ENCODE measurements at regions not wholly inside any gene's neighbourhood (a gene's known extent, or its start where the extent isn't known, plus 50 kb on each side); places are given as distances from the start of the nearest gene placed in this dataset.

DNA sequence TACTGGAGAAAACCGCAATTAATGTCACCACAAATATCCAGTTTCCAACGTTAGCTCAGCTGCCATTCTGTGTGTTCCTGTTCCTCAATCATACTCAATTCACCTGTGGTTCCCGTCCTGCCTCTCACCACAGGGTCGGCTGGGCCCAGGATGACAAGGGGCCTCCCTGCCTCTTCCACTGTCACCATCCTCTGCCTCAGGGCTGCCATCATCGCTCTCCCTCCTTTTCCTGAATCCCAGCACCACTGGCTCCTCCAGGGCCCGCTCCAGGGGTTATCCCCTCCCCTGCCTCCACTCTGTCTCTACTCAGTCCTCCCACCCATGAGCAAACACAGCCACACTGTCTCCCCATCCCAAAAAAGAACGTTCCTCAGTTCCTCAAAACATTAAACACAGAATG, 170.9 kb upstream of the NSMCE3 start:
- no peaks in the 10 kb centered on the region for H3K9me3 ChIP-seq (ENCODE audit: control insufficient read depth, insufficient read depth, low read length)
- no peaks in the 10 kb centered on the region for H3K36me3 ChIP-seq (ENCODE audit: control insufficient read depth, insufficient read depth, low read length)
- H3K9ac ChIP-seq (ENCODE audit: low read depth, low read length): no peak overlapping the region
- no peaks in the 10 kb centered on the region for H3K4me1 ChIP-seq (ENCODE audit: control insufficient read depth, insufficient read depth, low read length)
- H3K27me3 ChIP-seq (ENCODE audit: control insufficient read depth, insufficient read depth, low read length): no peaks in the 10 kb centered on the region
- H3K4me3 ChIP-seq (ENCODE audit: low read depth, low read length): no peak overlapping the region
- no peak overlapping the region for H3K27ac ChIP-seq (ENCODE audit: low read depth, low read length)

DNA sequence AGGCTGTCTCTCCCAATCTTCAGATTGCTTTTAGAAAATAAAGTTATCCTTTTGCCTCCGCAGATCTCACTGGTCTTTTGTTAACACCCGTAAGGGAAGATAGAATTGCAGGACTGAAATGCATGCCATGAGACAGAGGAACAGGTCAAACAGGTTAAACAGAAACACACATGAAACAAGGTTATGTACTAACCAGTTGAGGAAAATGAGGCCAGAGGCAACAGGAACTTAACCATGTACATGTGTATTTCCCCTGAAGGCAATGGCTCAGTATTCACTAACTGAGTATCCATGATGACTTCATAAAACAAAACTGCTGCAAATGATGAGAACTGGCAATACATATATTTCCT, 169.1 kb upstream of the NSMCE3 start:
- no peak overlapping the region for H3K27ac ChIP-seq (ENCODE audit: low read depth, low read length)
- H3K9me3 ChIP-seq (ENCODE audit: control insufficient read depth, insufficient read depth, low read length): no peaks in the 10 kb centered on the region
- peaks cover 14% of the 10 kb centered on the region; the same call in 1 of the 2 replicates for H3K4me1 ChIP-seq (ENCODE audit: control insufficient read depth, insufficient read depth, low read length)

GRCh38 chr15:29437888-29438702, 168.5 kb upstream of the NSMCE3 start:
- Histone ChIP-seq H3K9me3 (ENCODE audit: control insufficient read depth, insufficient read depth, low read length) (no peaks in the 10 kb centered on the region), H3K36me3 (ENCODE audit: control insufficient read depth, insufficient read depth, low read length) (no peaks in the 10 kb centered on the region), H3K27ac (ENCODE audit: low read depth, low read length) (no peak overlapping the region), H3K4me1 (ENCODE audit: control insufficient read depth, insufficient read depth, low read length) (peaks cover 15% of the 10 kb centered on the region; the same call in 1 of the 2 replicates), H3K9ac (ENCODE audit: low read depth, low read length) (no peak overlapping the region), H3K4me3 (ENCODE audit: low read depth, low read length) (no peak overlapping the region), H3K27me3 (ENCODE audit: control insufficient read depth, insufficient read depth, low read length) (no peaks in the 10 kb centered on the region)

More for the DNA sequence above, 169.1 kb upstream of the NSMCE3 start:
- Histone ChIP-seq H3K27me3 (ENCODE audit: control insufficient read depth, insufficient read depth, low read length) (no peaks in the 10 kb centered on the region), H3K4me3 (ENCODE audit: low read depth, low read length) (no peak overlapping the region), H3K9ac (ENCODE audit: low read depth, low read length) (no peak overlapping the region), H3K36me3 (ENCODE audit: control insufficient read depth, insufficient read depth, low read length) (no peaks in the 10 kb centered on the region)

DNA sequence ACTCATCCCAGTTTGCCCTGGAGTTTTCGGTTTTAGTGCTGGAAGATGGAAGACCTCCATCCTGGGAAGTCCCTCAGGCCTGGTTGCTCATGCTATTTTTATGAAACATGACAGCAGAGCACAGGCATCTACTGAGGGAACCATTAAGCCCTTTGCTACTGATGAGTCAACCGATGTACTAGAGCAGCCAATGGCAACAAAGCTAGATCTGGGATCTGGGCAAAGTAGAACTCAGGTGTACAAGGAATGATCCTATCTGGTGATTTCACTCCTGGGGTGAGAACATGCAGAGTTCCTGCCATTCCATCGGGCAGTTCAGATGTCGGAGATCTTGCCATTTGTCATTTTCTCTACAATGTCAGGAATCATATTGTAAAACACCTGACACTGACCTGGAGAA, 166.2 kb upstream of the NSMCE3 start:
- no peaks in the 10 kb centered on the region for H3K9me3 ChIP-seq (ENCODE audit: control insufficient read depth, insufficient read depth, low read length)
- H3K4me3 ChIP-seq (ENCODE audit: low read depth, low read length): no peak overlapping the region
- no peaks in the 10 kb centered on the region for H3K36me3 ChIP-seq (ENCODE audit: control insufficient read depth, insufficient read depth, low read length)
- H3K4me1 ChIP-seq (ENCODE audit: control insufficient read depth, insufficient read depth, low read length): peaks cover 15% of the 10 kb centered on the region; the same call in 1 of the 2 replicates
- H3K9ac ChIP-seq (ENCODE audit: low read depth, low read length): no peak overlapping the region
- H3K27me3 ChIP-seq (ENCODE audit: control insufficient read depth, insufficient read depth, low read length): no peaks in the 10 kb centered on the region
- no peak overlapping the region for H3K27ac ChIP-seq (ENCODE audit: low read depth, low read length)

DNA sequence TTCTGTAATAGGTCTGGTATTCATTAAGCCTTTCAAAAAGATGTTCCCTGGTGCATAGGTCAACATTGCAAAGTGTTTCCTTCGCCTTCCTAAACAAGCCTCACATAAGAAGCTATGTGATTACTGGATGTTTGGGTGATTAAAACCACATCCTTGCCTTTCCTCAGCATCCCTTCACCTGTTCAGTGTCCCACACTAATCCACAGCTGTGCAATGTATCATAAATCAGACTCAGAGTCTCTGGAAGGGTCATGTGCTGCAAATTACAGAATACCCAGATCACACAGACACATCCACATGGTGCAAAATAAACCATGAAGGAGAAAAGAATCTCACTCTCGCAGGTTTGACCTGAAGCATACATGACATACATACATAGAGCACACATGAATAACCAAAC, 164.7 kb upstream of the NSMCE3 start:
- Histone ChIP-seq H3K9ac (ENCODE audit: low read depth, low read length) (no peak overlapping the region), H3K27ac (ENCODE audit: low read depth, low read length) (no peak overlapping the region), H3K36me3 (ENCODE audit: control insufficient read depth, insufficient read depth, low read length) (no peaks in the 10 kb centered on the region), H3K27me3 (ENCODE audit: control insufficient read depth, insufficient read depth, low read length) (no peaks in the 10 kb centered on the region), H3K4me3 (ENCODE audit: low read depth, low read length) (no peak overlapping the region), H3K4me1 (ENCODE audit: control insufficient read depth, insufficient read depth, low read length) (peaks cover 15% of the 10 kb centered on the region; the same call in 1 of the 2 replicates), H3K9me3 (ENCODE audit: control insufficient read depth, insufficient read depth, low read length) (no peaks in the 10 kb centered on the region)

GRCh38 chr15:29433507-29434248, 164.1 kb upstream of the NSMCE3 start:
- Histone ChIP-seq H3K27me3 (ENCODE audit: control insufficient read depth, insufficient read depth, low read length) (no peaks in the 10 kb centered on the region), H3K4me3 (ENCODE audit: low read depth, low read length) (no peak overlapping the region), H3K4me1 (ENCODE audit: control insufficient read depth, insufficient read depth, low read length) (peaks cover 15% of the 10 kb centered on the region; the same call in 1 of the 2 replicates), H3K36me3 (ENCODE audit: control insufficient read depth, insufficient read depth, low read length) (no peaks in the 10 kb centered on the region), H3K9ac (ENCODE audit: low read depth, low read length) (no peak overlapping the region), H3K27ac (ENCODE audit: low read depth, low read length) (no peak overlapping the region), H3K9me3 (ENCODE audit: control insufficient read depth, insufficient read depth, low read length) (no peaks in the 10 kb centered on the region)

GRCh38 chr15:29433050-29433318, 163.4 kb upstream of the NSMCE3 start:
- H3K27me3 ChIP-seq (ENCODE audit: control insufficient read depth, insufficient read depth, low read length): no peaks in the 10 kb centered on the region
- H3K4me1 ChIP-seq (ENCODE audit: control insufficient read depth, insufficient read depth, low read length): peaks cover 15% of the 10 kb centered on the region; the same call in 1 of the 2 replicates

GRCh38 chr15:29432191-29433049, 162.8 kb upstream of the NSMCE3 start:
- H3K36me3 ChIP-seq (ENCODE audit: control insufficient read depth, insufficient read depth, low read length): no peaks in the 10 kb centered on the region

More at GRCh38 chr15:29433050-29433318, 163.4 kb upstream of the NSMCE3 start:
- H3K27ac ChIP-seq (ENCODE audit: low read depth, low read length): no peak overlapping the region
- H3K4me3 ChIP-seq (ENCODE audit: low read depth, low read length): no peak overlapping the region
- no peaks in the 10 kb centered on the region for H3K36me3 ChIP-seq (ENCODE audit: control insufficient read depth, insufficient read depth, low read length)
- no peaks in the 10 kb centered on the region for H3K9me3 ChIP-seq (ENCODE audit: control insufficient read depth, insufficient read depth, low read length)
- H3K9ac ChIP-seq (ENCODE audit: low read depth, low read length): no peak overlapping the region

GRCh38 chr15:29430831-29431230, 161.2 kb upstream of the NSMCE3 start:
- H3K9ac ChIP-seq (ENCODE audit: low read depth, low read length): no peak overlapping the region
- H3K36me3 ChIP-seq (ENCODE audit: control insufficient read depth, insufficient read depth, low read length): no peaks in the 10 kb centered on the region
- no peak overlapping the region for H3K4me3 ChIP-seq (ENCODE audit: low read depth, low read length)
- H3K27ac ChIP-seq (ENCODE audit: low read depth, low read length): no peak overlapping the region
- H3K27me3 ChIP-seq (ENCODE audit: control insufficient read depth, insufficient read depth, low read length): no peaks in the 10 kb centered on the region
- peaks cover 15% of the 10 kb centered on the region; the same call in 1 of the 2 replicates for H3K4me1 ChIP-seq (ENCODE audit: control insufficient read depth, insufficient read depth, low read length)
- no peaks in the 10 kb centered on the region for H3K9me3 ChIP-seq (ENCODE audit: control insufficient read depth, insufficient read depth, low read length)

More at GRCh38 chr15:29432191-29433049, 162.8 kb upstream of the NSMCE3 start:
- peaks cover 15% of the 10 kb centered on the region; the same call in 1 of the 2 replicates for H3K4me1 ChIP-seq (ENCODE audit: control insufficient read depth, insufficient read depth, low read length)
- H3K4me3 ChIP-seq (ENCODE audit: low read depth, low read length): no peak overlapping the region
- no peak overlapping the region for H3K9ac ChIP-seq (ENCODE audit: low read depth, low read length)
- no peak overlapping the region for H3K27ac ChIP-seq (ENCODE audit: low read depth, low read length)
- H3K27me3 ChIP-seq (ENCODE audit: control insufficient read depth, insufficient read depth, low read length): no peaks in the 10 kb centered on the region
- no peaks in the 10 kb centered on the region for H3K9me3 ChIP-seq (ENCODE audit: control insufficient read depth, insufficient read depth, low read length)

DNA sequence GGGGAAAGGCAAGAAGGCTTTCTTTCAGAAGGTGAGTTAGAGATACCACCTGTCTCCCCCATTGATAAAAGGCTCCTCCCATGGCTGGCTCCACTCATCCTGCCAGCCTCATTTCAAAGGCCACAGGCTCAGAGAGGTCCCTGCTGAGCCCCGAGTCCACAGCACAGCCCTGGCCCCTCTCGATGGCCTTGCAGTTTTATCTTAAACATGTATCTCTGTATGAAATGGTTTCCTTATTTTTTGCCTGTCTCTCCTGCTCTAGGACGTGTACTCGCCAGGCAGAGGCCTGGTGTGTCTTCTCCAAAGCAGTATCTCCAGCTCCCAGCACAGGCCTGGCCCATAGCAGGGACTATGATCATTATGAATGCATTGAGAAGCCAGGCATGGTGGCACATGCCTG, 160.5 kb upstream of the NSMCE3 start:
- no peaks in the 10 kb centered on the region for H3K36me3 ChIP-seq (ENCODE audit: control insufficient read depth, insufficient read depth, low read length)
- H3K27ac ChIP-seq (ENCODE audit: low read depth, low read length): no peak overlapping the region
- H3K4me3 ChIP-seq (ENCODE audit: low read depth, low read length): no peak overlapping the region
- H3K27me3 ChIP-seq (ENCODE audit: control insufficient read depth, insufficient read depth, low read length): no peaks in the 10 kb centered on the region
- no peaks in the 10 kb centered on the region for H3K9me3 ChIP-seq (ENCODE audit: control insufficient read depth, insufficient read depth, low read length)
- peaks cover 15% of the 10 kb centered on the region; the same call in 1 of the 2 replicates for H3K4me1 ChIP-seq (ENCODE audit: control insufficient read depth, insufficient read depth, low read length)
- H3K9ac ChIP-seq (ENCODE audit: low read depth, low read length): no peak overlapping the region
